Spinal cord (tissue), 9 donors: ENCODE measurements at regions not wholly inside any gene's neighbourhood (a gene's known extent, or its start where the extent isn't known, plus 50 kb on each side); places are given as distances from the start of the nearest gene placed in this dataset.

Experiments used
- DNase-seq, 6 donors: peaks; one replicate each; pipeline versions ENCODE4 v3.0.0 to v3.0.0-alpha.2; 2013 to 2015; ENCODE audit warnings: low spot score in 6 of 6, low read depth in 4 of 6
- H3K27ac ChIP-seq: one replicate; pipeline ENCODE4 v1.5.1; 2013; ENCODE audit warnings: low read depth, low read length, control low read depth
- H3K27me3 ChIP-seq: one replicate; pipeline ENCODE4 v1.6.1; 2013; ENCODE audit warnings: low read length; ENCODE audit not compliant: control insufficient read depth, insufficient read depth
- H3K36me3 ChIP-seq: one replicate; pipeline ENCODE4 v1.6.1; 2013; ENCODE audit warnings: low read length; ENCODE audit not compliant: control insufficient read depth, insufficient read depth
- H3K4me1 ChIP-seq: one replicate; pipeline ENCODE4 v1.6.1; 2013; ENCODE audit warnings: low read length; ENCODE audit not compliant: control insufficient read depth, insufficient read depth
- H3K4me3 ChIP-seq: one replicate; pipeline ENCODE4 v1.5.1; 2013; ENCODE audit warnings: low read depth, low read length, control low read depth
- H3K9me3 ChIP-seq: one replicate; pipeline ENCODE4 v1.6.1; 2013; ENCODE audit warnings: low read length; ENCODE audit not compliant: control insufficient read depth, insufficient read depth
- WGBS: methylation state at CpG from one replicate; pipeline ENCODE4 v1.1.5; 2013; ENCODE audit warnings: missing lambda C conversion rate; ENCODE audit not compliant: insufficient coverage; 5-methylcytosine and 5-hydroxymethylcytosine counted together
- donor health status: healthy.

- H3K4me1 ChIP-seq = no peaks in the 10 kb centered on the region
- DNase-seq = peak in 1 of 6 donors; percentile 57
These were observed 85.5 kb upstream of the HNF1B start for GRCh38 chr17:37830151-37830993.

DNA sequence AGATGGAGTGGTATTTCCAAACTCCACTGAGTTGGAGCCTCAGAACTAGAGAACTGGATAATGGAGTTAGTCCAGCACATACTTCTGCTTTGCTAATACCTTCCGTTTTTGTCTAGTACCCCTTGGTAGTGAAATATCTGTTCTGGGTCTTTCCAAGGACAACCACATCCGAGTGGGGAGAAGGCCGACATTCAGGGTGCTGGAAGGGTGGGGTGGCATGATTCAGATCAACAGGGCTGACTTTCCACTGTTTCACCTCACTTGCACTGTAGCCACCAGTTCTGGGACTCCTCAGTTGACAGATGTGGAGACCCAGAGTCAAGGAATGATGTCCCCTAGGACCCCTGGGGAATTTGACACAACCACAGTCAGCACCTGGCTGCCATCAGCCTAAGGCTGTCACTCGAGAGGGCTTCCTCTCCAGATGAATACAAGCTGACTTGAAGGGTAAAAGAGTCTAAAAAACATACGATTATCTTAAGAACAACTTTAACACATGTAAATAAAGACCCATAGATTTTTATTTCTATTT, 84.8 kb upstream of the HNF1B start:
- Histone ChIP-seq H3K36me3 (no peaks in the 10 kb centered on the region), H3K27me3 (no peaks in the 10 kb centered on the region), H3K9me3 (no peaks in the 10 kb centered on the region), H3K4me3 (no peak overlapping the region), H3K27ac (no peak overlapping the region), H3K4me1 (peaks cover 1% of the 10 kb centered on the region)
- WGBS = 83% methylated on average over 2 of the region's 5 CpGs
- DNase-seq = no peak

More at GRCh38 chr17:37830151-37830993, 85.5 kb upstream of the HNF1B start:
- Histone ChIP-seq H3K27me3 (no peaks in the 10 kb centered on the region), H3K4me3 (no peak overlapping the region), H3K9me3 (no peaks in the 10 kb centered on the region), H3K36me3 (no peaks in the 10 kb centered on the region), H3K27ac (no peak overlapping the region)
- WGBS = 86% methylated on average over 10 of the region's 12 CpGs

GRCh38 chr17:37828651-37829124, 83.8 kb upstream of the HNF1B start:
- H3K4me1 ChIP-seq = peaks cover 6% of the 10 kb centered on the region
- 75% methylated on average over 5 of the region's 5 CpGs for WGBS
- H3K27ac ChIP-seq = no peak overlapping the region
- H3K4me3 ChIP-seq = no peak overlapping the region
- no peaks in the 10 kb centered on the region for H3K36me3 ChIP-seq
- H3K9me3 ChIP-seq = no peaks in the 10 kb centered on the region
- no peak for DNase-seq
- H3K27me3 ChIP-seq = no peaks in the 10 kb centered on the region

GRCh38 chr17:37827905-37828650, 83.2 kb upstream of the HNF1B start:
- Histone ChIP-seq H3K27me3 (no peaks in the 10 kb centered on the region), H3K27ac (no peak overlapping the region), H3K9me3 (no peaks in the 10 kb centered on the region), H3K4me3 (no peak overlapping the region), H3K36me3 (no peaks in the 10 kb centered on the region), H3K4me1 (peaks cover 6% of the 10 kb centered on the region)
- 91% methylated on average over 4 of the region's 5 CpGs for WGBS
- no peak for DNase-seq

DNA sequence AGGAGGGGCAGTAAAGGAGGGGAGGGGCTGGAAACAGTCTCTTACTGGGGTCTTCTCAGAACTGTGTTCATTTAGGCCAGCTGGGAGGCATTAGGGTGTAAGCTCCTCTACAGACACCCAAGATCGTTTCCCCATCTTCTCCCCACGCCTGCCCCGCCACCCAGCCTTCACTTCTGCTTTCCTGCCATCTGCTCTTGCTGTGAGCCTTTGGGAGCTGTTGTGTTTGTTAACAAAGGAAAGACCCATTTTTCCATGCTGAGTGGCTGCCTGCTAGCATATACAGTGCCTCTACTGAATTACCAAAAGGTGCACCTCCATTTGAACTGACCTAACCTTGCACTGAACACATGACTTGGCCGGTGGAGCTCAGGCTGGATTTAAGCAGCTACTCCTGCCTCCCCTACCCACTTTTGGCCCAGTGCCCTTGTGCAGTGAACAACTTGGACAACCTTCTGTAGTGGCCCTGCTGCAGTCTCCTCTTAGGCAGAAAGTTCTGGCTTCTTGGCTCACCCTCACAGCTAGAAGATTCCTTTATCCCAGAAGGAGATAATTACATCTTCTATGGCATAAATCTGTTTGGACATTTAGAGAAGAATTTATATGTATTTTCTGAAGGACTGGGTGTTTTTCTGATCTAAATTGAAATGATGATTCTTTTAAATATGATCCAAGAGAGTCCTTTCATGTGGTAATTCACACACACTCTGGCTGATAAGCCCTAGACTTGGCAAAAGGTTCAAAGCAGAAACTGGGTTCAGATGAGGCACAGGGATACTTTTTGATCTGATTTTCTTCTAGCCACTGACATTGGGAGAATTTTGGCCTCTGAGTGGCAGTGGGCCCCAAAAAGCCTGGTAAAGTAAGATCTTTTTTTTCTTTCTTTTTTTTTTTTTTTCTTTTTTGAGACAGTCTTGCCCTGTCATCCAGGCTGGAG, 81.9 kb upstream of the HNF1B start:
- WGBS = 38% methylated on average over 1 of the region's 4 CpGs
- no peak overlapping the region for H3K4me3 ChIP-seq
- no peaks in the 10 kb centered on the region for H3K27me3 ChIP-seq
- H3K9me3 ChIP-seq = no peaks in the 10 kb centered on the region
- H3K36me3 ChIP-seq = no peaks in the 10 kb centered on the region
- peak in 1 of 6 donors; percentile 63 for DNase-seq
- peaks cover 6% of the 10 kb centered on the region for H3K4me1 ChIP-seq
- no peak overlapping the region for H3K27ac ChIP-seq

GRCh38 chr17:37825851-37826250, 81.0 kb upstream of the HNF1B start:
- Histone ChIP-seq H3K27ac (no peak overlapping the region), H3K4me3 (no peak overlapping the region), H3K9me3 (no peaks in the 10 kb centered on the region), H3K4me1 (peaks cover 6% of the 10 kb centered on the region), H3K27me3 (no peaks in the 10 kb centered on the region), H3K36me3 (no peaks in the 10 kb centered on the region)
- WGBS = no CpG with 5 or more reads among the region's 2 CpGs
- DNase-seq = no peak

DNA sequence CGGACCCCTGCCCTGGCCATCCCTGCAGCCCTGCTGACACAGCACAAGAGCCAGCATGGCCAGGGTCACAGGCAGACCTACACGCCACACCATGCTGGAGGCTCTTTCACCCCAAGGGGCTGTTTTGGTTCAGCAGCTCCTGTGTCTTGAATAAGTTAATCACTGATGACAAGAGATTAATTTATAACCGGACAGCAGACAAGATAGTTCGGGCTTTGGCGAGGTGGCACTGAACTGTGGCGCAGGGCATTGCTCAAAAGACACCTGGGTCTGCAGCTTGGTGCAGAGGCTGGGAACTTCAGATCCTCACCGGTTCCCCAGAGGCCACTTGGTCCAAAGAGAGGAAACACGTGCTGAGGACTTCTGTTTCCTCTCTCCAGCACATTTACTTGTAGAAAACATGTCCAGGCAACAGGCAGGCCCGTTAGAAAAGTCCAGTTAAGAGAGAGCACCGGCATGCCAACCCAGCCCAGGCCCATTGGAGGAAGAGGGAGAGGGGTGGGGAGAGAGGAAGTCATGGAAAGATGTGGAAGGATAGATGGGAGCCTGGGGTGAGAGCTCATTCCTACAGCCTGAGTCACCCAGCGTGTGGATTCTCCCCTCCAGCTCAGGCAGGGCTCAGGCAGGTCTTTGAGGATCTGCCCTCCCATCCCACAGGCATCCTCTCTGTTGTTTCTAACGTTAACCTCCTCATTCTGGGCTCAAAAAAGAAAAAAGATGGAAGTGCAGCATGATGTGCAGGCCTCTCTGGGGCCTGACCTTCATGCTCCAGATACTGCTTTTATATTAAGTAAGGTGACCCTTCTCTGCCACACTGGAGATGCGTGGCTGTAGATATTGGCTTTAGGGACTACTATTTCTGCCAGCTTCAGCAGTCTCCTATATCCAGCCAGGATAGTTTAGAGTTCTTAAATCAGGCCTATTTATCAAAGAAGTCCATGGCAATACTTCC, 80.0 kb upstream of the HNF1B start:
- no peaks in the 10 kb centered on the region for H3K27me3 ChIP-seq
- no peak for DNase-seq
- no peaks in the 10 kb centered on the region for H3K9me3 ChIP-seq
- no peaks in the 10 kb centered on the region for H3K36me3 ChIP-seq
- no peak overlapping the region for H3K4me3 ChIP-seq
- 87% methylated on average over 7 of the region's 13 CpGs for WGBS
- H3K4me1 ChIP-seq = peaks cover 6% of the 10 kb centered on the region
- no peak overlapping the region for H3K27ac ChIP-seq

DNA sequence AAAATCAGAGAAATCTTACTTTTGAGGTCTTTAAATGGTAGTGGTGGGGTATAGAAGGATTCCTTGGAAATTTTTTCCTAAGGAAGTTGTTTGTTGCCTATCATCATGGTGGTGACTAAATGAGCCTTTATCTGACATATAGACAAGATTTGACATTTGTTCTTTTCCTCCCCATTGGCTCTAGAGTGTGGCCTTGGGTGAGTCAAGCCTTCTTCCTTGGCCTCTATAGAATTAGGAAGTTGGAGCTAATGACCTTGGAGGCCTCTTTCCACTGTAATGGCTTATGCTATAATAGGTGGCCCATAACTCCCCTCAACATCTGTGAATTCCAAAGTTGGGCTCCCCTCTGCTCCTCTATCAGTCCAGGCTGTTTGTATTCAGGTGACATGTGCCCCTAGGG, 79.1 kb upstream of the HNF1B start:
- DNase-seq = no peak
- peaks cover 6% of the 10 kb centered on the region for H3K4me1 ChIP-seq
- no peak overlapping the region for H3K4me3 ChIP-seq
- no peaks in the 10 kb centered on the region for H3K27me3 ChIP-seq
- H3K36me3 ChIP-seq = no peaks in the 10 kb centered on the region
- no peaks in the 10 kb centered on the region for H3K9me3 ChIP-seq
- no peak overlapping the region for H3K27ac ChIP-seq
